Tibial artery (tissue), 4 donors: ENCODE measurements at regions not wholly inside any gene's neighbourhood (a gene's known extent, or its start where the extent isn't known, plus 50 kb on each side); places are given as distances from the start of the nearest gene placed in this dataset.
A peak's percentile ranks its signal among the peaks of the same experiment; 100 is the strongest.

Experiments used
- DNase-seq, 2 donors: peaks; one replicate each; pipeline ENCODE4 v3.0.0-alpha.2; 2019
- H3K27ac ChIP-seq, 2 donors: fragments of 200-600 bp; sonication (generic) in 1 of 2; 1 replicate in 1 of 2; 2 replicates in 1 of 2; pipeline ENCODE4 v1.5.1; 2018 to 2019; ENCODE audit warnings: mild to moderate bottlenecking in 1 of 2
- H3K27me3 ChIP-seq, 2 donors: fragments of 200-600 bp; sonication (generic) in 1 of 2; one replicate each; pipeline versions ENCODE4 v1.5.1 to v1.6.0; 2016 to 2019
- H3K36me3 ChIP-seq, 3 donors: fragments of 200-600 bp; sonication (generic) in 2 of 3; one replicate each; pipeline ENCODE4 v1.5.1; 2016 to 2019; ENCODE audit warnings: mild to moderate bottlenecking in 2 of 3
- H3K4me1 ChIP-seq, 4 donors: fragments of 200-600 bp; sonication (generic) in 2 of 4; 1 replicate in 3 of 4; 2 replicates in 1 of 4; pipeline ENCODE4 v1.5.1; 2016 to 2019
- H3K4me3 ChIP-seq, 2 donors: fragments of 200-600 bp; sonication (generic) in 1 of 2; 1 replicate in 1 of 2; 2 replicates in 1 of 2; pipeline ENCODE4 v1.5.1; 2018 to 2019; ENCODE audit warnings: mild to moderate bottlenecking in 2 of 2
- H3K9me3 ChIP-seq, 3 donors: fragments of 200-600 bp; sonication (generic) in 1 of 3; one replicate each; pipeline ENCODE4 v1.5.1; 2016 to 2019
- intact Hi-C: fragments of 100-400 bp; cut with DNase I; formaldehyde crosslinking; loops from one replicate; pipeline ENCODE4 v1.15.0; 2023; ENCODE audit warnings: low total_unique reads
- TF ChIP-seq, protein P1 (sequence below), 2 experiments: fragments of 200-600 bp in 1 of 2; fragments of 450-650 bp in 1 of 2; IDR thresholded peaks; one replicate each; pipeline ENCODE4 v1.5.1; 2017 to 2019; ENCODE audit warnings: antibody characterized with exemption in 2 of 2, mild to moderate bottlenecking in 1 of 2, moderate library complexity in 1 of 2

DNA sequence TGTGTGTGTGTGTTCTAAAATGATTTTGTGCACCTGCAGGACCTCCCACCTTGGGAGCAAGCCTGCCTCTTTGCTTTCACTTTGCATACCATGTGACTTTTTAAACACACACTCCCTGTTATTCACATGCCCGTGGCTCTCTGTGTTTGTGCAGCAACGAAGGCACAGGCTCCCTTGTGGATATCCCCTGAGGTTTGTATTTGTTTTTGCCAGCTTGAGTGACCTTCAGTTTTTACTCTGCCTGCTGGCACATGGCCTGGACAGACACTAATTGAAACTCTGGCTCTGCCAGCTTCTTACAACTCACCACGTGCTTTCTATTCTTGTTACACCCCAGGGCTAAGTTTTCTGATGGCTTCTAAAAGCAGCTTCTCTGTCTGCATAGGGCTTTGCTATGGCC is 885.8 kb downstream of the SH3BGRL start:
- peaks cover 0 to 11% (median 0%) of the 10 kb centered on the region in 3 donors for H3K9me3 ChIP-seq
- no peaks in the 10 kb centered on the region for H3K27me3 ChIP-seq
- no peaks in the 10 kb centered on the region for H3K36me3 ChIP-seq
- TF ChIP-seq, protein P1, sequence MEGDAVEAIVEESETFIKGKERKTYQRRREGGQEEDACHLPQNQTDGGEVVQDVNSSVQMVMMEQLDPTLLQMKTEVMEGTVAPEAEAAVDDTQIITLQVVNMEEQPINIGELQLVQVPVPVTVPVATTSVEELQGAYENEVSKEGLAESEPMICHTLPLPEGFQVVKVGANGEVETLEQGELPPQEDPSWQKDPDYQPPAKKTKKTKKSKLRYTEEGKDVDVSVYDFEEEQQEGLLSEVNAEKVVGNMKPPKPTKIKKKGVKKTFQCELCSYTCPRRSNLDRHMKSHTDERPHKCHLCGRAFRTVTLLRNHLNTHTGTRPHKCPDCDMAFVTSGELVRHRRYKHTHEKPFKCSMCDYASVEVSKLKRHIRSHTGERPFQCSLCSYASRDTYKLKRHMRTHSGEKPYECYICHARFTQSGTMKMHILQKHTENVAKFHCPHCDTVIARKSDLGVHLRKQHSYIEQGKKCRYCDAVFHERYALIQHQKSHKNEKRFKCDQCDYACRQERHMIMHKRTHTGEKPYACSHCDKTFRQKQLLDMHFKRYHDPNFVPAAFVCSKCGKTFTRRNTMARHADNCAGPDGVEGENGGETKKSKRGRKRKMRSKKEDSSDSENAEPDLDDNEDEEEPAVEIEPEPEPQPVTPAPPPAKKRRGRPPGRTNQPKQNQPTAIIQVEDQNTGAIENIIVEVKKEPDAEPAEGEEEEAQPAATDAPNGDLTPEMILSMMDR (IDR thresholded peaks at IDR 0.05) = no peak
- no peak overlapping the region for H3K4me3 ChIP-seq
- H3K4me1 ChIP-seq = peaks cover 0 to 4% (median 0%) of the 10 kb centered on the region in 4 donors
- intact Hi-C loops = no loop called here
- DNase-seq = peak; percentile 19 to 64
- no peak overlapping the region for H3K27ac ChIP-seq

DNA sequence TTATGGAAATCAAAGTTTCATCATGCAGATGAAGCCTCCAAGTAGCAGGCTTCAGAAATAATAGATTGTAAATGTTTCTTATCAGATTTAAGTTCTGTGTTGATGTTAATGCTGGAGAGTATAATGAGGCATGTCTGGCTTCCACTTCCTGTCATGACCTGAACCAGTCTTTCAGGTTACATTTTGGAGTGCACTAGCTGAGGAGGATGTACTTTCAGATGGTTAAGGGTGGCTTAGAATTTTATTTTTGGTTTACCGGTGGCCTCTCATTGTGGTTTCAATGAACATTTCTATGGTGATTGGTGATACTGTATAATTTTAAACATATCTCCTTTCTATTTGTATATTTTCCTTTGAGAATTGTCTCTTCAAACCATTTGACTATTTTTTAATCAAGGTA is 890.4 kb downstream of the SH3BGRL start:
- H3K4me3 ChIP-seq = no peak overlapping the region
- intact Hi-C loops = no loop called here
- TF ChIP-seq, protein P1 (IDR thresholded peaks at IDR 0.05) = no peak
- no peaks in the 10 kb centered on the region for H3K4me1 ChIP-seq
- no peak overlapping the region for H3K27ac ChIP-seq
- H3K36me3 ChIP-seq = no peaks in the 10 kb centered on the region
- no peak for DNase-seq
- no peaks in the 10 kb centered on the region for H3K27me3 ChIP-seq
- H3K9me3 ChIP-seq = no peaks in the 10 kb centered on the region

DNA sequence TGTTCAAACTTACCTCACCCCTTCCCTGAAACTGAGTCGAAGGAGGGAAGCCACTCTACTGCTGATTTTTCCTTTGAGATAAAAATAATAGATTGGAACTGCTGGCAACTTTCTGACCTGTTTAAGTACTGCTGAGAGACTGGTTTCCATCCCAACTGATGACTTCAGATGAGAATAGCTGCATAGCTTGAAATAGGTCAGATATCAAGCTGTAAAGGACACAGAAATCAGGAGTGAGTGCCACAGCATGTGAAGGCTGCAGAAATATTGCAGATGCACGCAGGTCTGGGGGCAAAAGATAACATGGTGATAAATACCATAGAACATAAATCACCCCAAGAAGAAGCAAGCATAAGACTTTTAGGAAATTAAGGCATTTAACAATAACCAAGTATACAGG is 923.2 kb downstream of the SH3BGRL start:
- H3K27ac ChIP-seq = no peak overlapping the region
- intact Hi-C loops = no loop called here
- H3K36me3 ChIP-seq = no peaks in the 10 kb centered on the region
- TF ChIP-seq, protein P1 (IDR thresholded peaks at IDR 0.05) = no peak
- no peak overlapping the region for H3K4me3 ChIP-seq
- DNase-seq = no peak
- no peaks in the 10 kb centered on the region for H3K9me3 ChIP-seq
- H3K27me3 ChIP-seq = no peaks in the 10 kb centered on the region
- no peaks in the 10 kb centered on the region for H3K4me1 ChIP-seq

DNA sequence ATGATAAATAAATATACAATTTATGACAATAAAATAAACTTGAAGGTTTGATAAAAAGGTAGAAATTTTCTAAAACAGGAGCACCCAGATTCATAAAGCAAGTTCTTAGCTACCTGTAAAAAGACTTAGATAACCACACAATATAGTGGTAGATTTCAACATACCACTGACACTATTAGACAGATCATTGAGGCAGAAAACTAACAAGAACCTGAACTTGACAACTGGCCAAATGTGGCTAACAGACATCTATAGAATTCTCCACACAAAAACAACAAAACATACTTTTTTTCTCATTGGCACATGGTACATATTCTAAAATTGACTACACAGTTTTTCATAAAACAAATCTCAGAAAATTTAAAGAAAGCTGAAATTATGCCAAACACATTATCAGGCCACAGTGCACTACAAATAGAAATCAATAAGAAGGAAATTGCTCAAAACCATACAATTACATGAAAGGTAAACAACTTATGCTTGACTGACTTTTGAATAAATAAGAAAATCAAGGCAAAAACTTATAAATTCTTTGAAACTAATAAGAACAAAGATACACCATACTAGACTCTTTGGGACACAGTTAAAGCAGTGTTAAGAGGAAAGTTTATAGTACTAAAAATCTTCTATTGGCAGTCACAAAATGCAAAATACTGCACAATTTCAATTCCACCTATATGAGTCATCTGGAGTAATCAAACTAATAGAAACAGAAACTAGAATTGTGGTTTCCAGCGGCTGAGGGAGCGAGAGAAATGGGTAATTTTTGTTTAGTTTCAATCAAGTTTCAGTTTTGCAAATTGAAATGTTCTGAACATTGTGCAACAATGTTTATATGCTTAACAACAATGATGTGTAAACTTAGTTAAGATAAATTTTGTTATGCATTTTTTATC is 925.6 kb downstream of the SH3BGRL start:
- Histone ChIP-seq H3K27ac (no peak overlapping the region), H3K27me3 (no peaks in the 10 kb centered on the region), H3K9me3 (no peaks in the 10 kb centered on the region), H3K4me3 (no peak overlapping the region), H3K36me3 (no peaks in the 10 kb centered on the region), H3K4me1 (no peaks in the 10 kb centered on the region)
- no peak for DNase-seq
- intact Hi-C loops = no loop called here
- TF ChIP-seq, protein P1 (IDR thresholded peaks at IDR 0.05) = no peak

DNA sequence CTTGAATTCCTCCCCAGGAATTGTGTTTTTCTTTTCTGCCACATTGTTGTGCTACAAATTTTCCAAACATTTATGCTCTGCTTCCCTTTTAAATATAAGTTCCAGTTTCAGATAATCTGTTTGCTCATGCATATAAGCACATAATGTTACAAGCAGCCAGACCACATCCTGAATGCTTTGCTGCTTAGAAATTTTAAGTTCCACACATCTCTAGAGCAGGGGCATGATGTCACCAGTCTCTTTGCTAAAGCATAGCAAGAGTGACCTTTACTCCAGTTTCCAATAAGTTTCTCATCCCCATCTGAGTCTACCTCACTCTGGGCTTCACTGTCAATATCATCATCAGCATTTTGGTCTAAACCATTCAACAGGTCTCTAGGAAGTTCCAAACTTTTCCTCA is 932.5 kb downstream of the SH3BGRL start:
- H3K36me3 ChIP-seq = no peaks in the 10 kb centered on the region
- no peaks in the 10 kb centered on the region for H3K9me3 ChIP-seq
- intact Hi-C loops = no loop called here
- no peak for DNase-seq
- no peak overlapping the region for H3K4me3 ChIP-seq
- no peaks in the 10 kb centered on the region for H3K27me3 ChIP-seq
- TF ChIP-seq, protein P1 (IDR thresholded peaks at IDR 0.05) = no peak
- H3K4me1 ChIP-seq = no peaks in the 10 kb centered on the region
- no peak overlapping the region for H3K27ac ChIP-seq
